Stomach smooth muscle (tissue), 2 donors: ENCODE measurements at regions not wholly inside any gene's neighbourhood (a gene's known extent, or its start where the extent isn't known, plus 50 kb on each side); places are given as distances from the start of the nearest gene placed in this dataset.

Experiments used
- H3K27ac ChIP-seq: one replicate; pipeline ENCODE4 v1.7.0; 2013; ENCODE audit warnings: mild to moderate bottlenecking, low read length, inconsistent platforms
- H3K27me3 ChIP-seq, 2 donors: one replicate each; pipeline ENCODE4 v1.7.0; 2013; ENCODE audit warnings: low read length in 2 of 2; ENCODE audit not compliant: insufficient read depth in 2 of 2, control insufficient read depth in 1 of 2
- H3K36me3 ChIP-seq, 2 donors: one replicate each; pipeline ENCODE4 v1.7.0; 2013; ENCODE audit warnings: low read length in 2 of 2; ENCODE audit not compliant: control insufficient read depth in 2 of 2, insufficient read depth in 2 of 2
- H3K4me1 ChIP-seq: one replicate; pipeline ENCODE4 v1.7.0; 2013; ENCODE audit warnings: low read length; ENCODE audit not compliant: control insufficient read depth, insufficient read depth
- H3K4me3 ChIP-seq, 2 donors: one replicate each; pipeline ENCODE4 v1.7.0; 2013; ENCODE audit warnings: low read length in 2 of 2
- H3K9ac ChIP-seq, 2 donors: one replicate each; pipeline ENCODE4 v1.7.0; 2013; ENCODE audit warnings: low read length in 2 of 2, mild to moderate bottlenecking in 1 of 2
- H3K9me3 ChIP-seq, 2 donors: one replicate each; pipeline ENCODE4 v1.7.0; 2013; ENCODE audit warnings: low read length in 2 of 2; ENCODE audit not compliant: control insufficient read depth in 2 of 2
- donor health status: healthy.
- donor health status: Pancreatic carcinoma.

DNA sequence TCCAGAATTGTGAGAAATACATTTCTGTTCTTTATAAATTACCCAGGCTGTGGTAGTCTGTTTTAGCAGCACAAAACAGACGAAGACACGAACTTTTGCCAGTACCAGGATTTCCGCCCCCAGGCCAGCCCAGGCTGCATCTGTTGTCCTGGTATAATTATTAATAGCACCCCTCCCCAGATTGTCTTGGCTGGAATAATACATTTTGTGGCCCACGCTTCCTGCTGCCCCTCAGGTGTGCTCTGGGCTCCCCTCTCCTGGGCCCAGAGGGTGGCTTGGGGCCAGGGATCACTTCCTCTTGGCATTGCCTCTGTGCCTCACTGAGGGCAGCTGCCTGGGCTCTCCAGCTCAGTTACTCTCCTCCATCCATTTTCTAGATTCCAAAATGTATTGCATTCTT, 102.1 kb upstream of the HS6ST1 start:
- Histone ChIP-seq H3K27ac (no peak overlapping the region), H3K4me3 (no peak overlapping the region), H3K4me1 (no peaks in the 10 kb centered on the region), H3K27me3 (no peaks in the 10 kb centered on the region), H3K9ac (no peak overlapping the region), H3K36me3 (no peaks in the 10 kb centered on the region), H3K9me3 (peaks cover 3 to 15% of the 10 kb centered on the region in 2 donors)

DNA sequence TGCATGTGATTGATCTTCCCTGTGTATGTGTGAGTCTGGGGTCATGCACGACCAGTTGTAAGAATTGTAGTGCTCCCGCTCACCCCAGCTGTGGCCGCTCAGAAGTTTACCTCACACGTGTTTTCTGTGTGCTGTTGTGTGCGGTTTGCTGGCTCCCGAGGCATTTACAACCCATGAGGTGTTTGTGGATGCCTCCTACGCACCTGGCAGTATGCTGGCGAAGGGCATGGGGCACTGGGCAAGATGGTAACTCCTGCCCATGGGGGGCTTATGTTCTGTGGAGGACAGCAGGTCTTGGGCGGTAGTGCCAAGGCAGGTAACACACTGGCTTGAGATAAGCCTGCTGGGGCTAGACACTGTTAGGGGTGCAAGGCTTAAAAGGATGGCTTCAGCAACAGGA, 102.6 kb upstream of the HS6ST1 start:
- Histone ChIP-seq H3K36me3 (no peaks in the 10 kb centered on the region), H3K4me3 (no peak overlapping the region), H3K27ac (no peak overlapping the region), H3K9ac (no peak overlapping the region), H3K4me1 (no peaks in the 10 kb centered on the region), H3K9me3 (peaks cover 3 to 15% of the 10 kb centered on the region in 2 donors), H3K27me3 (no peaks in the 10 kb centered on the region)

DNA sequence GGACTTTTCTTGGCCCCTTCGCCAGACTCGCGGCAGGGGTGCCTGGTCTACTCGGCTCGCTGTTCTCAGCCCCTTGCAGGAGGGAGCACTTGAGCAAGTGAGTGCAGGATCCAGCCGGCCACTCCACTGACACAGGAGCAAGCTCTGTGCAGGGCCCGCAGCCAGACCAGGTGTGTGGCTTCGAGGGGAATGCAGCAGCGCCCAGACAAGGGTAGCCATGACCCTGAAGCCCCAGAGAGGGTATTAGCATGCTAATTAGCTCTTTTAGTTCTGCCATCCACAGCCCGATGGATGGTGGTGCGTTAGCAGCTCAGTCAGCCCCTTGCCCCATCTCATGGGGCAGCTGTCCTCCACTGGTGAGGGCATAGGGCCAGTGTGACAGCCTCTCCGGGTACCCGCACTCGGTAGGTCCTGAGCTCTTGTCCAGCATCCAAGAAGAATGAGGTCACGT, 103.2 kb upstream of the HS6ST1 start:
- Histone ChIP-seq H3K4me3 (no peak overlapping the region), H3K27me3 (no peaks in the 10 kb centered on the region), H3K9me3 (peaks cover 3 to 15% of the 10 kb centered on the region in 2 donors), H3K9ac (no peak overlapping the region), H3K4me1 (no peaks in the 10 kb centered on the region), H3K27ac (no peak overlapping the region), H3K36me3 (no peaks in the 10 kb centered on the region)

DNA sequence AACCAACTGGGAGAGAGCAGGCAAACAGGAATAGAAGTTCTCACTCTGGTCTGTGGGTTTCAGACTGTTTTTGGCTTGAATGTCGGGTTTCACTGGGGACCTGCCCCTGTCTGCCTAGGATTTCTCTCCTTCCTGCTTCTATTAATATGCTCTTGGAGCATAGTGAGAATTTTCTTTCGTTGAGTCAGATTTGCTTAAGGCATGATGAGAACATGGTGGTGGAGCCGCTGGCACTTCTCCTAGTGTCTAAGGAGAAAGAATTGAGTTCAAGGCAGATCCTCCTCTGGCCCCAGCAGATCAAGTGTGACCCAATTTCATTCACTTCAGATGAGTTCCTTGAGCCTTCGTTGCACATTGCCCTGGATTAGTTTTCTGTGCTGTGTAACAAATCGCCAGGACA, 103.9 kb upstream of the HS6ST1 start:
- H3K27ac ChIP-seq = no peak overlapping the region
- no peaks in the 10 kb centered on the region for H3K36me3 ChIP-seq
- no peak overlapping the region for H3K9ac ChIP-seq
- H3K9me3 ChIP-seq = peaks cover 3 to 15% of the 10 kb centered on the region in 2 donors
- no peak overlapping the region for H3K4me3 ChIP-seq
- H3K27me3 ChIP-seq = no peaks in the 10 kb centered on the region
- no peaks in the 10 kb centered on the region for H3K4me1 ChIP-seq

DNA sequence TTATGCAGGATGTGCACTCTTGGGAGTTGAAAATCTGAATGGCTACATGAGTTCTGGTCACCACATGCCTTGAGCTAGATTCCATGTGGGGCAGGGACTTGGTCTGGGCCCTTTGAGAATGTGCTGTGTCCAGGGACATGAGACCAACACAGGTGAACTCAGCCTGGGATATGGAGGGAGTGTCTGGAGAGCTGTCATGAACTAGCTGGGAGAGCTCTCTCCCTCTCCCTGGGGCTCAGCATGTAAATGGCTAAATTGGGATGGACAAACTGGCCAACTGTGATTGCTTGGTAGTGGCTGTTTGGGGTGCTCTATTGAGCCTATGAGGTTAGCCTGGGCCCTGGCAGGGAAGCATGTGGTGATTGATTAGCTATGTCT, 105.1 kb upstream of the HS6ST1 start:
- H3K9me3 ChIP-seq = peaks cover 3 to 15% of the 10 kb centered on the region in 2 donors

DNA sequence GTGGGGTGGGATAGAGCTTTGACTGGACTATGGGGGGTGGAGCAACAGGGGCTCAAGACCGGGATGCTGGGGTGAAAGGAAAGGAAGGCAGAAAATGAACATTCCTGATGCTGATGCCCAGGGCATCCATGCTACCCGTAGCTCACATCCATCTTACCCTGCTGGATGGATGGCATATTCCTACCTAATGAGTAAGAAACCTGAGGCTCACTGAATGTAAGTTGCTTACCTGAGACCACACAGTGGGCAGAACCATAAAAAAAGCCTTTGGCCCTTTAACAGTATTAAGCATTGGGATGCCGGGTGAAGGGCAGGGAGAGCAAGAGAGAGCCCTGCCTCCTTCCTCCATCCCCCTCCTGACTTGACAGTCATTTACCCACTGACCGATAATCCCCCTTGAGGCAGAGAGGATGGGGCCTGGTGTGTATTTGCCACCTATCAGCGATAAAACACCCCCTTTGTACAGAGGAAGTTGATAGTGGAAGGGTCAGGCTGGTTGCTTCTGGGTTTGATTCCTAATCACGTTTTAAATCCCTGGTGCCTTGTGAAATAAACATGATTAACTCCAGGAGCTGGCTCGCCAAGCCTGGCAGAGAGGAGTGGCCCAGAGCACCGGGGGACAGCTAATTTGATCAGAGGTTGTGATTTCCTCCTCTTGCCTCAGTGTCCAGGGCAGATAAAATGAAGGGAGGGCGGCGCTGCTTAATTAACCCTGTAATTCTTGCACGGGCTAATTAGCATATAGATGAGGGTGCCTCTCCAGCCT, 105.9 kb upstream of the HS6ST1 start:
- H3K27me3 ChIP-seq = no peaks in the 10 kb centered on the region
- no peaks in the 10 kb centered on the region for H3K4me1 ChIP-seq
- no peak overlapping the region for H3K9ac ChIP-seq
- no peaks in the 10 kb centered on the region for H3K36me3 ChIP-seq
- H3K27ac ChIP-seq = no peak overlapping the region
- H3K4me3 ChIP-seq = no peak overlapping the region
- H3K9me3 ChIP-seq = peaks cover 3 to 15% of the 10 kb centered on the region in 2 donors

More for the DNA sequence above, 105.1 kb upstream of the HS6ST1 start:
- Histone ChIP-seq H3K27ac (no peak overlapping the region), H3K36me3 (no peaks in the 10 kb centered on the region), H3K9ac (no peak overlapping the region), H3K4me3 (no peak overlapping the region), H3K27me3 (no peaks in the 10 kb centered on the region), H3K4me1 (no peaks in the 10 kb centered on the region)

DNA sequence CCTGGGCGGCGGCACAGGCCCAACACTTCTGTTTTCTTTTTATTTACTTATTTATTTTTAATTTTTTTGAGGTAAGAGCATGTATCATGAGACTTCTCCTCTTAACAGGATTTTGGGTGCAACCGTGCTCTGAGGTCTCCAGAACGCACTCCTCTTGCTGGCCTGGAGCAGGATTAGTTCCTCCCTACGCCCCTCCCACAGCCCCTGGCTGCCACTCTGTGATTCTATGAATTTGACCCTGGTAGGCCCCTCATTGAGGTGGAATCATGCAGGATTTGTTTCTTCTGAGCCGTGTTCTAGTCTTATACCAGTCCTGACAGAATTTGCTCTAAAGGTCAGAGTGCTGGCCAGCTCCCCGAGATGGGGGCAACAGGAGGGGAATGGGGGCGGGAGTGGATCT, 106.5 kb upstream of the HS6ST1 start:
- H3K27ac ChIP-seq = no peak overlapping the region
- H3K4me1 ChIP-seq = no peaks in the 10 kb centered on the region
- no peaks in the 10 kb centered on the region for H3K36me3 ChIP-seq
- no peak overlapping the region for H3K4me3 ChIP-seq
- H3K9me3 ChIP-seq = peaks cover 3 to 15% of the 10 kb centered on the region in 2 donors
- H3K27me3 ChIP-seq = no peaks in the 10 kb centered on the region
- no peak overlapping the region for H3K9ac ChIP-seq

DNA sequence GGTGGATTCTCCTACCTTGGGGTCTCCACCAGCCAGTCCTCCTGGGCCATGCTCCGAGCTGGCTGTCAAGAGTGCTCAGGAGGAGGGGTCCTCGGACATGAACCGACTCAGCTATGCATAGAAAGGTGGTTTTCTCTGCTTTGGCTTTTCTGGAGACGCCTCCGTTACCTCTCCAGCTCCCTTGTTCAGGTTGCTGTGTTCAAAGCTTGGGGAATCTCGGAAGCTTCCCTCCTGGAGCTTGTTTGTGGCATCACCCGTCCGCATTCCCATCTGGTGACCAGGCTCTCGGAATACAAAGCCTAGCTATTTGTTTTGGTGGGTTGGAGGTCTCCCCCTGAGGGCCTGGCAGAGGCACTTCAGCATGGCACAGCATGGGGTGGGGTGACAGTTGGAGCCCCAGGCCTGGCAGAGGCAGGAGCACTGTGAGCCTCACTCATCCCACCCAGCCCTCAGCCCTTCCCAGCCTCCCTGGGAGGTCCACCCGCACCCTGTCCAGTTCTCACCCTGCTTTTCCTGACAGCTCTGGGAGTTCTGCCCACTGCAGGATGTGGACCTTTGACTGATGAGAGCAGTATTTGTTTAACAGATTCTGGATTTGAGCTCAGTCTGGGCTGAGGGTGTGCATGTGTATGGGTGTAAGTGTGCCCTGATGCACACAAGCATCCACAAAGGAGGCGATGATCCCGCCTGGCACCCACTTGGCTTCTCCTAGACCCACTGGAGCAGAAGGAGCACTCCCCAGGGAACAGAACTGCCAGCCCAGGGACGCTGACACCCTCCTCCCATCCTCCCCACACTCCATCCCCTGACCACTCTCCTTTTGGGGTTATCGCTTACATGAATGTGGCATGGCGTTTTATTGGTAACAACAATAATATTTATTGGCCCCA, 107.3 kb upstream of the HS6ST1 start:
- Histone ChIP-seq H3K9me3 (peaks cover 3 to 15% of the 10 kb centered on the region in 2 donors), H3K4me3 (no peak overlapping the region), H3K4me1 (no peaks in the 10 kb centered on the region), H3K9ac (no peak overlapping the region), H3K36me3 (no peaks in the 10 kb centered on the region), H3K27me3 (no peaks in the 10 kb centered on the region), H3K27ac (no peak overlapping the region)

DNA sequence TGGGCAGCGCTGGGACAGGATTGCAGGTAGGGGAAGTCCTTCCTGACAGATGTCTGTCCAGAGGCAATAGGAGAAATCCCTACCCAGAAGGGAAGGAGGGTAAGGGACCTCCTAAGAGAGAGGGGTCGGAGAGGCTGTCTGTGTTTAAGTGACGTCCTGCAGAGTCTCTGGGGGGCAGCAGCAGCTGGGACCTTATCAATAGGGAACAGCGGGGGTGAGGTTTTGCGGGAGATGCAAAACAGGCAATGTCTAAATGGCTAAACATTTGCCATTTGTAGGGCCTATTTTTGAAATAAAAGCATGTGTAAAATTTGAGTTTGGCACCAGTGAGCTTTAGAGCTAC, 108.7 kb upstream of the HS6ST1 start:
- Histone ChIP-seq H3K27me3 (no peaks in the 10 kb centered on the region), H3K4me3 (no peak overlapping the region), H3K4me1 (no peaks in the 10 kb centered on the region), H3K36me3 (no peaks in the 10 kb centered on the region), H3K9me3 (peaks cover 3 to 7% of the 10 kb centered on the region in 2 donors), H3K9ac (no peak overlapping the region), H3K27ac (no peak overlapping the region)

DNA sequence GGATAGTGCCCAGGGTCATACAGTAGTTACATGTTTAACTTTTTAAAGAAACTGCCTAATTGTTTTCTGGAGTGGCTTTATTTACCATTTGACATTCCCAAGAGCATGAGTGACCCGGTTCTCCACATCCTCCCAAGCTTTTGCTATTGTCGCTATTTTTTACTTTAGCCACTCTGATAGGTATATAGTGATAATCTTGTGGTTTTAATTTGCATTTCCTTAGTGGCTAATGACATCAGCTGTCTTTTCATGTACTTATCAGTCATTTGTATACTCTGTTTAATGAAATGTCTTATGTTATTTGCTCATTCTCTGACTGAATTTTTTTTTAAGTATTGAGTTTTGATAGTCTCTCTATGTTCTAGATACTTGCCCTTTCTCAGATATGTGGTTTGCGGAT, 109.7 kb upstream of the HS6ST1 start:
- no peak overlapping the region for H3K27ac ChIP-seq
- H3K9me3 ChIP-seq = no peaks in the 10 kb centered on the region
- H3K4me1 ChIP-seq = no peaks in the 10 kb centered on the region
- H3K4me3 ChIP-seq = no peak overlapping the region
- H3K36me3 ChIP-seq = no peaks in the 10 kb centered on the region
- H3K9ac ChIP-seq = no peak overlapping the region
- H3K27me3 ChIP-seq = no peaks in the 10 kb centered on the region

DNA sequence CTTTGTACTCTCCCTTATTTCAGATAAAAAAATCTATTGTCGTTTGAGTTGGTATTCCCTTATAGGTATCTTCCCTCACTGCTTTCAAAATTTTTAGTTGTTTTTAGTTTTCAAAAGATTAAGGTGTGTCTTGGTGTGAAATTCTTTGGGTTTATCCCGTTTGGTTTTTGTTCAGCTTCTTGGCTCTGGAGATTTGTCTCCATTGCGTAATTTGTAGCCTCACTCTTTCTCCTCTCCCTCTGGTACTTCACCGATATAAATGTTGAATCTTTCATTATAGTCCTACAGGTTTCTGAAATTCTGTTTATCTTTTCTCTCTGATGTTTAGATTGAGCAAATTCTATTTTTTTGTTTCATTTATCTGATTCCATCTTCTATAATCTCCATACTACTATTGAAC, 113.8 kb upstream of the HS6ST1 start:
- no peak overlapping the region for H3K4me3 ChIP-seq
- no peak overlapping the region for H3K27ac ChIP-seq
- H3K4me1 ChIP-seq = no peaks in the 10 kb centered on the region
- H3K36me3 ChIP-seq = no peaks in the 10 kb centered on the region
- no peaks in the 10 kb centered on the region for H3K9me3 ChIP-seq
- no peaks in the 10 kb centered on the region for H3K27me3 ChIP-seq
- H3K9ac ChIP-seq = no peak overlapping the region
